ENCODE measurements at regions not wholly inside any gene's neighbourhood (a gene's known extent, or its start where the extent isn't known, plus 50 kb on each side); places are given as distances from the start of the nearest gene placed in this dataset.

DNA sequence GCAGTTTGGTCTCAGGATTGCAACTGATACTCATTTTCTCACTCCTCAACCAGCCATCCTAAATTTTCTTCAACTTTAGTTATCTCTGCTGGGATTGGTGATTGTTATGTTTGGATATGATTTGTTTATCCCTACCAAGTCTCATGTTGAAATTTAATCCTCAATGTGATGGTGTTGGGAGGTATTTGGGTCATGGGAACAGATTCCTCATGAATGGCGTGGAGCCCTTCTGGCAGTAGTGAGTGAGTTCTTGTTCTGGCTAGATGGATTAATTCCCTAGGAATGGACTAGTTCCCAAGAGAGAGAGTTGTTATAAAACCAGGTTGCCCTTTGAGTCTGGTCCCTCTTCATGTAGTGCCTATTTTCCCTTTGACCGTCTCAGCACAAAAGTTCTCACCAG is 399.9 kb downstream of the SQOR start (continued):
- TF ChIP-seq KDM4A (IDR thresholded peaks at IDR 0.05; ENCODE audit: low read depth, low read length, severe bottlenecking) (no peak), SRF (IDR thresholded peaks at IDR 0.05; ENCODE audit: low read depth, low read length) (no peak), MAFK (IDR thresholded peaks at IDR 0.05; ENCODE audit: low read depth, low read length) (no peak), YY1 (IDR thresholded peaks at IDR 0.05; ENCODE audit: low read depth, low read length) (no peak)

All from H1 (cell line).